Astrocyte (in vitro differentiated cells and primary cell): ENCODE measurements at regions not wholly inside any gene's neighbourhood (a gene's known extent, or its start where the extent isn't known, plus 50 kb on each side); places are given as distances from the start of the nearest gene placed in this dataset.

ENCODE experiments used
- EZH2 ChIP-seq: IDR thresholded peaks from 2 replicates; pipeline ENCODE4 v1.6.1; 2012; ENCODE audit warnings: mild to moderate bottlenecking, low read length, inconsistent platforms; ENCODE audit not compliant: insufficient read depth
- TF ChIP-seq, protein P1 (sequence below): IDR thresholded peaks from 2 replicates; pipeline ENCODE4 v1.5.1; 2011; ENCODE audit warnings: low read depth, mild to moderate bottlenecking, inconsistent platforms, low read length, moderate library complexity; ENCODE audit not compliant: insufficient read depth

DNA sequence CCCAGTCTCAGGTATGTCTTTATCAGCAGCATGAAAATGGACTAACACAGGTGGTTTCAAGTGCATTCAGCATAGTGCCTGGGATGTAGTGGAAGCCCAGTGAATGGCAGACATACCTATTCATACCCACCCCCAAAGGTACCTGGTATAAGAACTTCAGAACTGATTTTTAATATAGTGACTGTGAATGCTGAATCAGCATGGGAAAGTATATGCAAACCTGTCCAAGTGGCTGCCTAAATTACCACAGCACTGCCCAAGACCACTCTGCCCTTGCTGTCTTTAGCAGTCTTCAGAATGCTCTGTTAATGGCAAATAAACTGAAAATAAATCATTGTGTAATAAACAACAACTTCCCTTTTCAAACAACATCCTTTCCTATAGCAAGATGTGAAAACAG is 312.1 kb downstream of the GPAM start:
- no peak for TF ChIP-seq EZH2
- TF ChIP-seq, protein P1, sequence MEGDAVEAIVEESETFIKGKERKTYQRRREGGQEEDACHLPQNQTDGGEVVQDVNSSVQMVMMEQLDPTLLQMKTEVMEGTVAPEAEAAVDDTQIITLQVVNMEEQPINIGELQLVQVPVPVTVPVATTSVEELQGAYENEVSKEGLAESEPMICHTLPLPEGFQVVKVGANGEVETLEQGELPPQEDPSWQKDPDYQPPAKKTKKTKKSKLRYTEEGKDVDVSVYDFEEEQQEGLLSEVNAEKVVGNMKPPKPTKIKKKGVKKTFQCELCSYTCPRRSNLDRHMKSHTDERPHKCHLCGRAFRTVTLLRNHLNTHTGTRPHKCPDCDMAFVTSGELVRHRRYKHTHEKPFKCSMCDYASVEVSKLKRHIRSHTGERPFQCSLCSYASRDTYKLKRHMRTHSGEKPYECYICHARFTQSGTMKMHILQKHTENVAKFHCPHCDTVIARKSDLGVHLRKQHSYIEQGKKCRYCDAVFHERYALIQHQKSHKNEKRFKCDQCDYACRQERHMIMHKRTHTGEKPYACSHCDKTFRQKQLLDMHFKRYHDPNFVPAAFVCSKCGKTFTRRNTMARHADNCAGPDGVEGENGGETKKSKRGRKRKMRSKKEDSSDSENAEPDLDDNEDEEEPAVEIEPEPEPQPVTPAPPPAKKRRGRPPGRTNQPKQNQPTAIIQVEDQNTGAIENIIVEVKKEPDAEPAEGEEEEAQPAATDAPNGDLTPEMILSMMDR, result no peak
